ENCODE measurements at regions not wholly inside any gene's neighbourhood (a gene's known extent, or its start where the extent isn't known, plus 50 kb on each side); places are given as distances from the start of the nearest gene placed in this dataset.
"Not testable (repeated sequence)": the region's sequence is repeated elsewhere in the genome, so short reads cannot be mapped to it uniquely, and the experiment has no call there.

GRCh38 chrX:2162695-2163094 lies 338.1 kb downstream of the DHRSX start:
- intact Hi-C loops (cut with DNase I) = no loop called here

GRCh38 chrX:2159861-2160260 lies 340.9 kb downstream of the DHRSX start:
- Histone ChIP-seq H3K27ac (no peak overlapping the region), H3K36me3 (no peaks in the 10 kb centered on the region), H3K4me1 (no peaks in the 10 kb centered on the region), H3K27me3 (no peaks in the 10 kb centered on the region), H3K9me3 (peaks cover 0 to 30% (median 0%) of the 10 kb centered on the region in 11 donors), H3K4me3 (no peak overlapping the region)
- TF ChIP-seq, protein P1, sequence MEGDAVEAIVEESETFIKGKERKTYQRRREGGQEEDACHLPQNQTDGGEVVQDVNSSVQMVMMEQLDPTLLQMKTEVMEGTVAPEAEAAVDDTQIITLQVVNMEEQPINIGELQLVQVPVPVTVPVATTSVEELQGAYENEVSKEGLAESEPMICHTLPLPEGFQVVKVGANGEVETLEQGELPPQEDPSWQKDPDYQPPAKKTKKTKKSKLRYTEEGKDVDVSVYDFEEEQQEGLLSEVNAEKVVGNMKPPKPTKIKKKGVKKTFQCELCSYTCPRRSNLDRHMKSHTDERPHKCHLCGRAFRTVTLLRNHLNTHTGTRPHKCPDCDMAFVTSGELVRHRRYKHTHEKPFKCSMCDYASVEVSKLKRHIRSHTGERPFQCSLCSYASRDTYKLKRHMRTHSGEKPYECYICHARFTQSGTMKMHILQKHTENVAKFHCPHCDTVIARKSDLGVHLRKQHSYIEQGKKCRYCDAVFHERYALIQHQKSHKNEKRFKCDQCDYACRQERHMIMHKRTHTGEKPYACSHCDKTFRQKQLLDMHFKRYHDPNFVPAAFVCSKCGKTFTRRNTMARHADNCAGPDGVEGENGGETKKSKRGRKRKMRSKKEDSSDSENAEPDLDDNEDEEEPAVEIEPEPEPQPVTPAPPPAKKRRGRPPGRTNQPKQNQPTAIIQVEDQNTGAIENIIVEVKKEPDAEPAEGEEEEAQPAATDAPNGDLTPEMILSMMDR (IDR thresholded peaks at IDR 0.05) = no peak
- ATAC-seq = no peak
- intact Hi-C loops (cut with DNase I) = no loop called here
- no peak for DNase-seq
- WGBS, 2 donors = 82 to 88% methylated on average over 3 of the region's 3 CpGs

More at GRCh38 chrX:2162695-2163094, 338.1 kb downstream of the DHRSX start:
- Histone ChIP-seq H3K27me3 (no peaks in the 10 kb centered on the region), H3K36me3 (no peaks in the 10 kb centered on the region), H3K4me3 (no peak overlapping the region), H3K4me1 (no peaks in the 10 kb centered on the region), H3K27ac (no peak overlapping the region), H3K9me3 (peaks cover 0 to 15% (median 0%) of the 10 kb centered on the region in 11 donors)
- TF ChIP-seq, protein P1 (IDR thresholded peaks at IDR 0.05) = no peak
- WGBS, 2 donors = 64 to 88% methylated on average over 3 of the region's 3 CpGs
- DNase-seq (no peak), ATAC-seq (no peak)

- peaks cover 0 to 32% (median 0%) of the 10 kb centered on the region in 11 donors for H3K9me3 ChIP-seq
- ATAC-seq (no peak), DNase-seq (no peak)
- 73 to 85% methylated on average over 4 of the region's 4 CpGs for WGBS, 2 donors
- TF ChIP-seq, protein P1 (IDR thresholded peaks at IDR 0.05) = no peak
- intact Hi-C loops (cut with DNase I) = no loop called here
- H3K27me3 ChIP-seq = no peaks in the 10 kb centered on the region
- no peaks in the 10 kb centered on the region for H3K4me1 ChIP-seq
- H3K4me3 ChIP-seq = no peak overlapping the region
- no peaks in the 10 kb centered on the region for H3K36me3 ChIP-seq
- H3K27ac ChIP-seq = no peak overlapping the region
Observed at GRCh38 chrX:2159393-2159792, 341.4 kb downstream of the DHRSX start.

DNA sequence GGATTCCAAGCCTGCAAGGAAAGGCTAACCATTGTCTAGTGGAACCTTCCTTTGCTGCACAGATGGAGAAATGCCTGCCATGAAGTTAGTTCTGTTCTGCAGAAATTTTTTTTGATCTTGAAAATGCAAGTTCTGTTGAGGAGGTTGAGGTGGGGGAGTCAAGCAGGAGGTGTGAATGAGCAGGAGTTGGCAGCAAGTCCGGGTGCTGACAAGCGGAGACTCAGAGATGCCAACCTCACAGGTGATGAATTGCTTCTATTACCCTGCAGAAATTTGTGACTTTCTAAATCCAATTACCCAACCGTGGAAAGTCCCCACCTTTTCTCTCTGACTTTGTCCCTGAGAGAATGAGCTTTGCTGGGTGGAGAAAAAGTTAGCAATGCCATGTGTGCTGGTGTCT lies 350.1 kb downstream of the DHRSX start:
- no peak for DNase-seq
- no peaks in the 10 kb centered on the region for H3K4me1 ChIP-seq
- no peaks in the 10 kb centered on the region for H3K36me3 ChIP-seq
- H3K4me3 ChIP-seq = no peak overlapping the region
- 71 to 73% methylated on average over 3 of the region's 3 CpGs for WGBS, 2 donors
- no peaks in the 10 kb centered on the region for H3K27me3 ChIP-seq
- no peak for ATAC-seq
- peaks cover 0 to 59% (median 12%) of the 10 kb centered on the region in 11 donors for H3K9me3 ChIP-seq
- intact Hi-C loops (cut with DNase I) = no loop called here
- TF ChIP-seq, protein P1 (IDR thresholded peaks at IDR 0.05) = no peak
- no peak overlapping the region for H3K27ac ChIP-seq

GRCh38 chrX:2150014-2150413 lies 350.8 kb downstream of the DHRSX start:
- H3K27me3 ChIP-seq; ATAC-seq; H3K4me1 ChIP-seq; intact Hi-C loops (cut with DNase I); H3K4me3 ChIP-seq; H3K36me3 ChIP-seq; H3K27ac ChIP-seq; DNase-seq: not testable (repeated sequence)
- WGBS, 2 donors = 95 to 100% methylated on average over 2 of the region's 2 CpGs
- H3K9me3 ChIP-seq = peaks cover 0 to 57% (median 12%) of the 10 kb centered on the region in 11 donors

DNA sequence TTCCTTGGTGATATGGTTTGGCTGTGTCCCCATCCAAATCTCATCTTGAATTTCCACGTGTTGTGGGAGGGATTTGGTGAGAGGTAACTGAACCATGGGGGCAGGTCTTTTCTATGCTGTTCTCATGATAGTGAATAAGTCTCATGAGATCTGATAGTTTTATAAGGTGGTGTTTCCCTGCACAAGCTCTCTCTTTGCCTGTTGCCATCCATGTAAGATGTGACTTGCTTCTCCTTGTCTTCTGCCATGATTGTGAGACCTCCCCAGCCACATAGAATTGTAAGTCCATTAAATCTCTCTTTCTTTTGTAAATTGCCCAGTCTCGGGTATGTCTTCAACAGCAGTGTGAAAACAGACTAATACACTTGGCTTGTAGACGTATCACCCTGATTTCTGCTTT lies 351.7 kb downstream of the DHRSX start:
- DNase-seq; ATAC-seq; H3K36me3 ChIP-seq; H3K27me3 ChIP-seq; H3K4me1 ChIP-seq; H3K27ac ChIP-seq; H3K4me3 ChIP-seq; intact Hi-C loops (cut with DNase I): not testable (repeated sequence)
- WGBS, 2 donors = 81 to 91% methylated on average over 3 of the region's 3 CpGs
- peaks cover 0 to 53% (median 12%) of the 10 kb centered on the region in 11 donors for H3K9me3 ChIP-seq

Data from heart right ventricle (tissue), 16 donors.